ENCODE measurements at regions not wholly inside any gene's neighbourhood (a gene's known extent, or its start where the extent isn't known, plus 50 kb on each side); places are given as distances from the start of the nearest gene placed in this dataset.

DNA sequence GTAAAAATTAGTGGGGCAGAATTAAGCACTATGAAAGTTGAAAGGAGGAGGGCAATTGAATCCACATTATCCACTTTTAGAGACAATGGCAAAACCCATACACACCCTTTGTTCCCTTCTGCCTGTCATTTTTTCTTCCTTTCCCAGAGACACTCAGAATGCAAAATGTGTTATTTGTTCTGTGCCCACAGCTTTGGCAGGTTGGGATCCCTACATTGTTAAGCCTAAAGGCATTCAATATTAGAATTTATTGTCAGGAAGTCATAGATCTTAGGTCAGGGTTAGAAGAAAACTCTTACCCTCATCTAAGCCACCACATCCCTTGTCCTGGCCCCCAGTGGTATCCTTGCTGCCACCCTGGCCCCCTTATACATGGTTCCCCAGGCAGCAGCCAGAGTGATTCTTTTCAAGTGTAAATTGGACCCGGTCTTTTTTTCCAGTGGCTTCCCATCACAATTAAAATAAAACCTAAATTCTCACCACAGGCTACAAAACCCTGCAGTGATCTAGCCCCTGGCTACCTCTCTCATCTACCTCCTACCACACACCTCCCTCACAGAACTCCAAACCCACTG is 470.1 kb upstream of the ATP11B start:
- no peak overlapping the region for H3K4me3 ChIP-seq (replicated peaks; ENCODE audit: insufficient read depth, low read length)
- H3K27me3 ChIP-seq (ENCODE audit: insufficient read depth, poor library complexity, severe bottlenecking): no peaks in the 10 kb centered on the region
- no peak overlapping the region for H3K27ac ChIP-seq (replicated peaks)
- TF ChIP-seq, protein P1, sequence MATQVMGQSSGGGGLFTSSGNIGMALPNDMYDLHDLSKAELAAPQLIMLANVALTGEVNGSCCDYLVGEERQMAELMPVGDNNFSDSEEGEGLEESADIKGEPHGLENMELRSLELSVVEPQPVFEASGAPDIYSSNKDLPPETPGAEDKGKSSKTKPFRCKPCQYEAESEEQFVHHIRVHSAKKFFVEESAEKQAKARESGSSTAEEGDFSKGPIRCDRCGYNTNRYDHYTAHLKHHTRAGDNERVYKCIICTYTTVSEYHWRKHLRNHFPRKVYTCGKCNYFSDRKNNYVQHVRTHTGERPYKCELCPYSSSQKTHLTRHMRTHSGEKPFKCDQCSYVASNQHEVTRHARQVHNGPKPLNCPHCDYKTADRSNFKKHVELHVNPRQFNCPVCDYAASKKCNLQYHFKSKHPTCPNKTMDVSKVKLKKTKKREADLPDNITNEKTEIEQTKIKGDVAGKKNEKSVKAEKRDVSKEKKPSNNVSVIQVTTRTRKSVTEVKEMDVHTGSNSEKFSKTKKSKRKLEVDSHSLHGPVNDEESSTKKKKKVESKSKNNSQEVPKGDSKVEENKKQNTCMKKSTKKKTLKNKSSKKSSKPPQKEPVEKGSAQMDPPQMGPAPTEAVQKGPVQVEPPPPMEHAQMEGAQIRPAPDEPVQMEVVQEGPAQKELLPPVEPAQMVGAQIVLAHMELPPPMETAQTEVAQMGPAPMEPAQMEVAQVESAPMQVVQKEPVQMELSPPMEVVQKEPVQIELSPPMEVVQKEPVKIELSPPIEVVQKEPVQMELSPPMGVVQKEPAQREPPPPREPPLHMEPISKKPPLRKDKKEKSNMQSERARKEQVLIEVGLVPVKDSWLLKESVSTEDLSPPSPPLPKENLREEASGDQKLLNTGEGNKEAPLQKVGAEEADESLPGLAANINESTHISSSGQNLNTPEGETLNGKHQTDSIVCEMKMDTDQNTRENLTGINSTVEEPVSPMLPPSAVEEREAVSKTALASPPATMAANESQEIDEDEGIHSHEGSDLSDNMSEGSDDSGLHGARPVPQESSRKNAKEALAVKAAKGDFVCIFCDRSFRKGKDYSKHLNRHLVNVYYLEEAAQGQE (IDR thresholded peaks at IDR 0.05; ENCODE audit: insufficient replicate concordance, low read depth): no peak
- TF ChIP-seq, protein P2, sequence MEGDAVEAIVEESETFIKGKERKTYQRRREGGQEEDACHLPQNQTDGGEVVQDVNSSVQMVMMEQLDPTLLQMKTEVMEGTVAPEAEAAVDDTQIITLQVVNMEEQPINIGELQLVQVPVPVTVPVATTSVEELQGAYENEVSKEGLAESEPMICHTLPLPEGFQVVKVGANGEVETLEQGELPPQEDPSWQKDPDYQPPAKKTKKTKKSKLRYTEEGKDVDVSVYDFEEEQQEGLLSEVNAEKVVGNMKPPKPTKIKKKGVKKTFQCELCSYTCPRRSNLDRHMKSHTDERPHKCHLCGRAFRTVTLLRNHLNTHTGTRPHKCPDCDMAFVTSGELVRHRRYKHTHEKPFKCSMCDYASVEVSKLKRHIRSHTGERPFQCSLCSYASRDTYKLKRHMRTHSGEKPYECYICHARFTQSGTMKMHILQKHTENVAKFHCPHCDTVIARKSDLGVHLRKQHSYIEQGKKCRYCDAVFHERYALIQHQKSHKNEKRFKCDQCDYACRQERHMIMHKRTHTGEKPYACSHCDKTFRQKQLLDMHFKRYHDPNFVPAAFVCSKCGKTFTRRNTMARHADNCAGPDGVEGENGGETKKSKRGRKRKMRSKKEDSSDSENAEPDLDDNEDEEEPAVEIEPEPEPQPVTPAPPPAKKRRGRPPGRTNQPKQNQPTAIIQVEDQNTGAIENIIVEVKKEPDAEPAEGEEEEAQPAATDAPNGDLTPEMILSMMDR (IDR thresholded peaks at IDR 0.05; ENCODE audit: insufficient read depth, low read length): no peak
- TF ChIP-seq POLR2AphosphoS5 (IDR thresholded peaks at IDR 0.05; ENCODE audit: low read depth) (no peak), SPI1 (IDR thresholded peaks at IDR 0.05; ENCODE audit: borderline replicate concordance, low read depth) (no peak), GABPA (IDR thresholded peaks at IDR 0.05; ENCODE audit: low read depth) (no peak)
- DNase-seq (ENCODE audit: low read depth in 1 of 2, low spot score in 1 of 2): no peak

DNA sequence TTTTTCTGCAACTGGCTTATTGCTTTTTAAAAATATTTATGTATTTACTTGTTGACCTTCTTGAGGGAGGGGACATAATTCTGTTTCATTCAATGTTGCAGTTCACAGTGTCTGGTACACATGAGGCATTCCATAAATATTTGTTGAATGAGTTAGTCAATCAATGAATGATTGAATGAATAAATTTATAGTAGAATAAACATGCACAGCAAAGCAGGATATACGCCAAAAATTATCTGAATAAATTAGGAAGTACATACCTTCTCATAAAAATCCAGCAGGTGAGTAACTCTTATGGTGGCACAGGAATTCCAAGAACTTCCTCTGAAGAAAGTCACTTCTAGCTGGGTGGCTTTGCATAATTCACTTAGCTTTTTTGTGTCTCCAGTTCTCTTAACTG is 469.4 kb upstream of the ATP11B start:
- no peak overlapping the region for H3K27ac ChIP-seq (replicated peaks)
- H3K27me3 ChIP-seq (ENCODE audit: insufficient read depth, poor library complexity, severe bottlenecking): no peaks in the 10 kb centered on the region
- no peak overlapping the region for H3K4me3 ChIP-seq (replicated peaks; ENCODE audit: insufficient read depth, low read length)
- no peak for DNase-seq (ENCODE audit: low read depth in 1 of 2, low spot score in 1 of 2)
- TF ChIP-seq POLR2AphosphoS5 (IDR thresholded peaks at IDR 0.05; ENCODE audit: low read depth) (no peak), GABPA (IDR thresholded peaks at IDR 0.05; ENCODE audit: low read depth) (no peak), SPI1 (IDR thresholded peaks at IDR 0.05; ENCODE audit: borderline replicate concordance, low read depth) (no peak)
- TF ChIP-seq, protein P1 (IDR thresholded peaks at IDR 0.05; ENCODE audit: insufficient replicate concordance, low read depth): no peak
- TF ChIP-seq, protein P2 (IDR thresholded peaks at IDR 0.05; ENCODE audit: insufficient read depth, low read length): no peak

DNA sequence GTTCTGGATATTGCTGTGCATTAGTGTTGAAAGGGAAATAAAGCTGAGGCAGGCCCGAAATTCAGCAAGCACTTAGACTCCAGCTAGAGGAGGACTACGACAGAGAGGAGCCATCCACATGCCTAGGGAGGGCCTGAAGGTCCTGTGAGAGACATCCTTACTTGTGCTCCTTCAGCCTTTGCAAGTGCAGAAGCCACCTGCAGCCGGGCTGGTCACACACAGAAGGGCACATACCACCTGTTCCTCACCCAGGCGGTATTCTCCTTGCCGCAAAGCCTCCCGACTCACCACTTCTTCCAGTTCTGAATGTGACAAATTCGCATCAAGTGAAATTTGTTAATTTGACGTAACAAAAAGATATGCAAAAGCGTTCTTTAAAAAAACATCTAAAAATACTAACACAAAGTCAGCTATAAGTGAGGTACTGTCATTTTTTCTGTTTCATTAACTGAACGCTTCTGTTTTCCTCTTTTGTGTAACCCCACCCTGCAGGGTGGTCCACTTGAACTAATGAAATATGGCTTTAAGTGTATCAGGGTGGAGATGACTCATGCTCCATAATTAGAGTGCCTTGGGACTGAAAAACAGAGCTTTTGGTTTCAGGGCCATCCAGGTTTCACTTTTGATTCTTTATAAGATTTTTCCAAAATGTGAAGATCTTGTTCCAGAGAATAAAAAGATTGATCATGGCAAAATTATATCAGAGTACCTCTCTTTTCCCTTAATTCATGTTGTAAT is 467.9 kb upstream of the ATP11B start:
- no peak for DNase-seq (ENCODE audit: low read depth in 1 of 2, low spot score in 1 of 2)
- Histone ChIP-seq H3K27me3 (ENCODE audit: insufficient read depth, poor library complexity, severe bottlenecking) (no peaks in the 10 kb centered on the region), H3K27ac (replicated peaks) (no peak overlapping the region), H3K4me3 (replicated peaks; ENCODE audit: insufficient read depth, low read length) (no peak overlapping the region)
- TF ChIP-seq SPI1 (IDR thresholded peaks at IDR 0.05; ENCODE audit: borderline replicate concordance, low read depth) (no peak), POLR2AphosphoS5 (IDR thresholded peaks at IDR 0.05; ENCODE audit: low read depth) (no peak), GABPA (IDR thresholded peaks at IDR 0.05; ENCODE audit: low read depth) (no peak)
- TF ChIP-seq, protein P2 (IDR thresholded peaks at IDR 0.05; ENCODE audit: insufficient read depth, low read length): no peak
- TF ChIP-seq, protein P1 (IDR thresholded peaks at IDR 0.05; ENCODE audit: insufficient replicate concordance, low read depth): no peak

All from HL-60 (cell line).